Hematopoietic multipotent progenitor cell (in vitro differentiated cells): ENCODE measurements at regions not wholly inside any gene's neighbourhood (a gene's known extent, or its start where the extent isn't known, plus 50 kb on each side); places are given as distances from the start of the nearest gene placed in this dataset.
"Not testable (repeated sequence)": the region's sequence is repeated elsewhere in the genome, so short reads cannot be mapped to it uniquely, and the experiment has no call there.

Experiments used
- DNase-seq, 3 donors: peaks; one replicate each; pipeline ENCODE4 v3.0.0-alpha.2; 2011 to 2015; ENCODE audit warnings: low read depth in 2 of 3, low spot score in 2 of 3

- no peak for DNase-seq
Observed at GRCh38 chr5:117380316-117380715, 805.7 kb upstream of the SEMA6A start.

- no peak for DNase-seq
Observed at GRCh38 chr5:117379521-117379920, 804.9 kb upstream of the SEMA6A start.

- no peak for DNase-seq
Observed at GRCh38 chr5:117376748-117377147, 802.1 kb upstream of the SEMA6A start.

- no peak for DNase-seq
Observed at GRCh38 chr5:117359895-117360294, 785.3 kb upstream of the SEMA6A start.

GRCh38 chr5:117357886-117358285 is 783.3 kb upstream of the SEMA6A start:
- DNase-seq: no peak

- no peak for DNase-seq
Observed at GRCh38 chr5:117347280-117347679, 772.7 kb upstream of the SEMA6A start.

GRCh38 chr5:117343726-117344125 is 769.1 kb upstream of the SEMA6A start:
- not testable (repeated sequence) for DNase-seq

- no peak for DNase-seq
Observed at GRCh38 chr5:117337064-117337749, 762.6 kb upstream of the SEMA6A start.

- no peak for DNase-seq
Observed at GRCh38 chr5:117336208-117336607, 761.6 kb upstream of the SEMA6A start.

GRCh38 chr5:117333011-117333410 is 758.4 kb upstream of the SEMA6A start:
- no peak for DNase-seq

- DNase-seq: no peak
Observed at GRCh38 chr5:117332341-117332740, 757.7 kb upstream of the SEMA6A start.

- DNase-seq: no peak
Observed at GRCh38 chr5:117327511-117327910, 752.9 kb upstream of the SEMA6A start.

- DNase-seq: no peak
Observed at GRCh38 chr5:117326997-117327396, 752.4 kb upstream of the SEMA6A start.

GRCh38 chr5:117318528-117318927 is 743.9 kb upstream of the SEMA6A start:
- no peak for DNase-seq

GRCh38 chr5:117315170-117315569 is 740.5 kb upstream of the SEMA6A start:
- no peak for DNase-seq

GRCh38 chr5:117304512-117305107 is 730.0 kb upstream of the SEMA6A start:
- not testable (repeated sequence) for DNase-seq

GRCh38 chr5:117302949-117303348 is 728.3 kb upstream of the SEMA6A start:
- DNase-seq: no peak

GRCh38 chr5:117302473-117302872 is 727.9 kb upstream of the SEMA6A start:
- no peak for DNase-seq

- no peak for DNase-seq
Observed at GRCh38 chr5:117299936-117300328, 725.3 kb upstream of the SEMA6A start.

- no peak for DNase-seq
Observed at GRCh38 chr5:117299224-117299935, 724.8 kb upstream of the SEMA6A start.

GRCh38 chr5:117296872-117297271 is 722.2 kb upstream of the SEMA6A start:
- DNase-seq: no peak

GRCh38 chr5:117295941-117296340 is 721.3 kb upstream of the SEMA6A start:
- no peak for DNase-seq
